Lower leg skin (tissue), 3 donors: ENCODE measurements at regions not wholly inside any gene's neighbourhood (a gene's known extent, or its start where the extent isn't known, plus 50 kb on each side); places are given as distances from the start of the nearest gene placed in this dataset.

Experiments
- CTCF ChIP-seq, 3 donors: fragments of 450-650 bp; IDR thresholded peaks; one replicate each; pipeline ENCODE4 v1.5.1; 2016; ENCODE audit warnings: antibody characterized with exemption in 3 of 3, mild to moderate bottlenecking in 3 of 3, moderate library complexity in 2 of 3
- POLR2A ChIP-seq, 2 donors: fragments of 450-650 bp; IDR thresholded peaks; one replicate each; pipeline ENCODE4 v1.6.1; 2016 to 2017; ENCODE audit warnings: antibody characterized with exemption in 2 of 2, mild to moderate bottlenecking in 1 of 2, moderate library complexity in 1 of 2

- TF ChIP-seq CTCF (IDR thresholded peaks at IDR 0.05): no peak
- TF ChIP-seq POLR2A (IDR thresholded peaks at IDR 0.05): no peak
Measured at GRCh38 chr12:125412506-125412905, 347.3 kb downstream of the AACS start.
